Mucosa of rectum (tissue), 2 donors: ENCODE measurements at regions not wholly inside any gene's neighbourhood (a gene's known extent, or its start where the extent isn't known, plus 50 kb on each side); places are given as distances from the start of the nearest gene placed in this dataset.

Experiments
- H3K27ac ChIP-seq, 2 donors: one replicate each; pipeline ENCODE4 v1.7.0; 2013; ENCODE audit warnings: inconsistent platforms in 2 of 2, low read depth in 2 of 2, low read length in 2 of 2
- H3K27me3 ChIP-seq, 2 donors: one replicate each; pipeline ENCODE4 v1.7.0; 2013; ENCODE audit warnings: low read length in 2 of 2; ENCODE audit not compliant: control insufficient read depth in 2 of 2, insufficient read depth in 2 of 2
- H3K36me3 ChIP-seq, 2 donors: one replicate each; pipeline ENCODE4 v1.7.0; 2013; ENCODE audit warnings: low read length in 2 of 2; ENCODE audit not compliant: control insufficient read depth in 2 of 2, insufficient read depth in 2 of 2
- H3K4me1 ChIP-seq, 2 donors: one replicate each; pipeline ENCODE4 v1.7.0; 2013; ENCODE audit warnings: low read length in 2 of 2, mild to moderate bottlenecking in 1 of 2; ENCODE audit not compliant: control insufficient read depth in 2 of 2, insufficient read depth in 2 of 2
- H3K4me3 ChIP-seq, 2 donors: one replicate each; pipeline ENCODE4 v1.7.0; 2013; ENCODE audit warnings: low read length in 2 of 2
- H3K9ac ChIP-seq, 2 donors: one replicate each; pipeline ENCODE4 v1.7.0; 2013; ENCODE audit warnings: low read length in 2 of 2, low read depth in 1 of 2, mild to moderate bottlenecking in 1 of 2
- H3K9me3 ChIP-seq, 2 donors: one replicate each; pipeline ENCODE4 v1.7.0; 2013; ENCODE audit warnings: low read length in 2 of 2; ENCODE audit not compliant: control insufficient read depth in 2 of 2
- donor health status: healthy.
- donor health status: Normal muscosa, but diverticular disease.

DNA sequence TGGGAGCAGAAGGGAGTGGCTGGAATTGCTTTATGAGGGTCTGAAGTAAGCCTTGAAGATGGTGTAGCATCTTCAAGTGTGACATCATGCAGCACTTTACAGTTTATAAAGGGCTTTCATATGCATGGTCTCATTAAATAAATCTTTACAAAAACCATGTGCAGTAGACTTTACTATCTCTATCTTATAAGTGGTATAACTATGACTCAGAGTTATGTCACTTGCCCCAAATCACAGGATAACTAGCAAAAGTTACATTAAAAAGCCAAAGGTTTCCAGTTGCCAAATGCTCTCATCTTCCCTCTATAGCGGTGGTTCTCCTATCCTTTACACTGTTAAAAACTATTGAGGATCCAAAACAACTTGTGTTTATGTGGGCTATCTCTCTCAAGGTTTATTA is 687.7 kb upstream of the MARCKS start:
- no peaks in the 10 kb centered on the region for H3K9me3 ChIP-seq
- no peak overlapping the region for H3K9ac ChIP-seq
- H3K27me3 ChIP-seq: no peaks in the 10 kb centered on the region
- no peaks in the 10 kb centered on the region for H3K4me1 ChIP-seq
- H3K4me3 ChIP-seq: no peak overlapping the region
- H3K27ac ChIP-seq: no peak overlapping the region
- no peaks in the 10 kb centered on the region for H3K36me3 ChIP-seq

GRCh38 chr6:113170454-113170853 is 686.7 kb upstream of the MARCKS start:
- Histone ChIP-seq H3K9me3 (no peaks in the 10 kb centered on the region), H3K27ac (no peak overlapping the region), H3K27me3 (no peaks in the 10 kb centered on the region), H3K4me1 (no peaks in the 10 kb centered on the region), H3K9ac (no peak overlapping the region), H3K4me3 (no peak overlapping the region), H3K36me3 (no peaks in the 10 kb centered on the region)

GRCh38 chr6:113171882-113172281 is 685.3 kb upstream of the MARCKS start:
- no peak overlapping the region for H3K9ac ChIP-seq
- H3K4me1 ChIP-seq: no peaks in the 10 kb centered on the region
- no peaks in the 10 kb centered on the region for H3K36me3 ChIP-seq
- H3K27ac ChIP-seq: no peak overlapping the region
- no peaks in the 10 kb centered on the region for H3K9me3 ChIP-seq
- H3K27me3 ChIP-seq: no peaks in the 10 kb centered on the region
- H3K4me3 ChIP-seq: no peak overlapping the region

- H3K9ac ChIP-seq: no peak overlapping the region
- H3K27me3 ChIP-seq: no peaks in the 10 kb centered on the region
- no peak overlapping the region for H3K4me3 ChIP-seq
- H3K36me3 ChIP-seq: no peaks in the 10 kb centered on the region
- H3K27ac ChIP-seq: no peak overlapping the region
- H3K4me1 ChIP-seq: no peaks in the 10 kb centered on the region
- no peaks in the 10 kb centered on the region for H3K9me3 ChIP-seq
These were observed 684.6 kb upstream of the MARCKS start for GRCh38 chr6:113172531-113172966.

DNA sequence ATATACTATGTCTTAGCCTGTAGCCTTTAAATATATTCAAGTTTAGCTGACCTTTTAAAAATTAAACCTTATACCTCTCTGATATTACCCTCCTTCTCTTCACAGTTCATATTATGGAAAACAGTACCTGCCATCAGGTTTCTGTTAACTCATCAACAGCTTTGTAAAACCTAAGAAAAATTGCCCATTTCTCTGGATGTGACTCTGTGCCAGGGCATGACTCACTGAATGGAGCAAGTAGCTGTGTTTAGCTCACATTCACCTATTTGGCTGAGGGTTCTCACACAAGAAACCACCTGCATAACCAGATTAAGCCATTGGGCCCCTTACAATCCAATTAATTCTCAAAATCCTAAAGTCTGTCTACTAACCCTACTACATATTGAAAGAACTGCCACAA is 678.8 kb upstream of the MARCKS start:
- Histone ChIP-seq H3K36me3 (no peaks in the 10 kb centered on the region), H3K4me1 (no peaks in the 10 kb centered on the region), H3K27me3 (no peaks in the 10 kb centered on the region), H3K9ac (no peak overlapping the region), H3K27ac (no peak overlapping the region), H3K9me3 (no peaks in the 10 kb centered on the region), H3K4me3 (no peak overlapping the region)

- H3K4me3 ChIP-seq: no peak overlapping the region
- no peaks in the 10 kb centered on the region for H3K9me3 ChIP-seq
- no peaks in the 10 kb centered on the region for H3K4me1 ChIP-seq
- H3K36me3 ChIP-seq: no peaks in the 10 kb centered on the region
- no peaks in the 10 kb centered on the region for H3K27me3 ChIP-seq
- no peak overlapping the region for H3K27ac ChIP-seq
- no peak overlapping the region for H3K9ac ChIP-seq
These were observed 676.0 kb upstream of the MARCKS start for GRCh38 chr6:113181164-113181563.

- H3K9me3 ChIP-seq: no peaks in the 10 kb centered on the region
- H3K4me3 ChIP-seq: no peak overlapping the region
- no peak overlapping the region for H3K27ac ChIP-seq
- H3K27me3 ChIP-seq: no peaks in the 10 kb centered on the region
- no peak overlapping the region for H3K9ac ChIP-seq
- no peaks in the 10 kb centered on the region for H3K36me3 ChIP-seq
- H3K4me1 ChIP-seq: no peaks in the 10 kb centered on the region
These were observed 674.6 kb upstream of the MARCKS start for GRCh38 chr6:113182370-113183141.

- Histone ChIP-seq H3K27me3 (no peaks in the 10 kb centered on the region), H3K9me3 (no peaks in the 10 kb centered on the region), H3K9ac (no peak overlapping the region), H3K27ac (no peak overlapping the region), H3K36me3 (no peaks in the 10 kb centered on the region), H3K4me3 (no peak overlapping the region), H3K4me1 (no peaks in the 10 kb centered on the region)
These were observed 672.9 kb upstream of the MARCKS start for GRCh38 chr6:113184291-113184690.

DNA sequence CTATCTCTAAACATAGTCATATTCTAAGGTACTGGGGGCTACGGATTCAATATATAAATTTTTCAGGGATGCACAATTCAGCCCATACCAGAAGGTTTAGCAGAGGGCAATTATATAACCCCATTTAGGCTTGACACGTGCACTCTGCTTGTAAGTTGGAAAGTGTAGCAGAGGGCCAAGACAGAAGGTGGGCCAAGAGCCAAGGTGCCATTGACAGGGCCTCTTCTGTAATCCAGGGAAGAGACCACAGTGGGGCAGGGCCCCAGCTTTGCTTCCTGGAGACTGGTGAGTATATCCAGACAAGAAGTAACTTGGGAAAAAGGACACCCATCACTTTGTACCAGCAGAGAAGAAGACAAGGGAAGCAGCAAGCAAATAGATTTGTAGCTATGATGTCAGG is 672.4 kb upstream of the MARCKS start:
- H3K27me3 ChIP-seq: no peaks in the 10 kb centered on the region
- H3K4me1 ChIP-seq: no peaks in the 10 kb centered on the region
- H3K9ac ChIP-seq: no peak overlapping the region
- no peak overlapping the region for H3K4me3 ChIP-seq
- no peak overlapping the region for H3K27ac ChIP-seq
- no peaks in the 10 kb centered on the region for H3K9me3 ChIP-seq
- no peaks in the 10 kb centered on the region for H3K36me3 ChIP-seq

- H3K4me1 ChIP-seq: no peaks in the 10 kb centered on the region
- no peaks in the 10 kb centered on the region for H3K9me3 ChIP-seq
- H3K36me3 ChIP-seq: no peaks in the 10 kb centered on the region
- no peak overlapping the region for H3K27ac ChIP-seq
- H3K27me3 ChIP-seq: no peaks in the 10 kb centered on the region
- no peak overlapping the region for H3K4me3 ChIP-seq
- H3K9ac ChIP-seq: no peak overlapping the region
These were observed 671.8 kb upstream of the MARCKS start for GRCh38 chr6:113185299-113185698.
